ENCODE measurements at regions not wholly inside any gene's neighbourhood (a gene's known extent, or its start where the extent isn't known, plus 50 kb on each side); places are given as distances from the start of the nearest gene placed in this dataset.

DNA sequence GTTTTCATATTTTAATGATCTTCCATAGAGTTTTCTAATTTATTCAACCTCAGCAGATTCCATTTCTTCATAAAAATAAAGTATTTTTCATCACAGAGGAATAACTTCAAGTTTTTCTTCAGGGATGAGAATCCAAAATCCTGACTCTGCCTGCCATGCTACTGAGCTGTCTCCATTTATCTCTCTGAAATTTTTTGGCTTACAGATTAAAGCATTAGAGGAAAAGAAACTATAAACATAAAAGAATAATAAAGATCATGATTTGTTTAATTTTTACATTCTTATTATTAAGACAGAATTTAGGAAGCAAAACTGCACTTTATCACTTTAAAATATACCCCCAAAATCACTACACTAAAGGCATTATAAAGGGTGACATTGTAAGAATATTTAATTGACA is 301.8 kb upstream of the NFE2L3 start:
- no peak for TF ChIP-seq POLR2A (IDR thresholded peaks at IDR 0.05)
- TF ChIP-seq, protein P1, sequence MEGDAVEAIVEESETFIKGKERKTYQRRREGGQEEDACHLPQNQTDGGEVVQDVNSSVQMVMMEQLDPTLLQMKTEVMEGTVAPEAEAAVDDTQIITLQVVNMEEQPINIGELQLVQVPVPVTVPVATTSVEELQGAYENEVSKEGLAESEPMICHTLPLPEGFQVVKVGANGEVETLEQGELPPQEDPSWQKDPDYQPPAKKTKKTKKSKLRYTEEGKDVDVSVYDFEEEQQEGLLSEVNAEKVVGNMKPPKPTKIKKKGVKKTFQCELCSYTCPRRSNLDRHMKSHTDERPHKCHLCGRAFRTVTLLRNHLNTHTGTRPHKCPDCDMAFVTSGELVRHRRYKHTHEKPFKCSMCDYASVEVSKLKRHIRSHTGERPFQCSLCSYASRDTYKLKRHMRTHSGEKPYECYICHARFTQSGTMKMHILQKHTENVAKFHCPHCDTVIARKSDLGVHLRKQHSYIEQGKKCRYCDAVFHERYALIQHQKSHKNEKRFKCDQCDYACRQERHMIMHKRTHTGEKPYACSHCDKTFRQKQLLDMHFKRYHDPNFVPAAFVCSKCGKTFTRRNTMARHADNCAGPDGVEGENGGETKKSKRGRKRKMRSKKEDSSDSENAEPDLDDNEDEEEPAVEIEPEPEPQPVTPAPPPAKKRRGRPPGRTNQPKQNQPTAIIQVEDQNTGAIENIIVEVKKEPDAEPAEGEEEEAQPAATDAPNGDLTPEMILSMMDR (IDR thresholded peaks at IDR 0.05): no peak
